NCI-H2227 treated with DMSO at 0.1 percent for 48 hours (cell line): ENCODE measurements at regions not wholly inside any gene's neighbourhood (a gene's known extent, or its start where the extent isn't known, plus 50 kb on each side); places are given as distances from the start of the nearest gene placed in this dataset.

Experiments used
- DNase-seq: peaks from one replicate; lab custom pipeline; 2025; lab: John Stamatoyannopoulos, UW

DNA sequence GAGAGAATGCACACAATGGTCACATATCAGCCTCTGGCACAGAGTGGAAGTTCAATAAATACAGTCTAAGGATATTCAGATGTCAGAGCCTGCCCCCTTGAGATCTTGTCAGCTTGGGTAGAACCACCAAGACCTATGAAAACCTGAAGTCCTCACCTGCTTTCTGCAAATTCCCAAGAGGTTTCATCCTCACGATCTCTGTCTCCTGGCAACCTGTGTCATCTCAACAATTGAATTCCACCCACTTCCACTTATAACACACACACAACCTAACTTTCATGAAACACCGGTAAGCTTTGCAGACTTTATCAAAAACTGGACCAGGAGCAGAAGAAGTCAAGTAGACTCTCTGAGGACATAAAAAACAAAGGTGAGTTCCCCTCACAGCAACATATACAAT lies 151.6 kb upstream of the SLC30A5 start:
- no peak for DNase-seq

DNA sequence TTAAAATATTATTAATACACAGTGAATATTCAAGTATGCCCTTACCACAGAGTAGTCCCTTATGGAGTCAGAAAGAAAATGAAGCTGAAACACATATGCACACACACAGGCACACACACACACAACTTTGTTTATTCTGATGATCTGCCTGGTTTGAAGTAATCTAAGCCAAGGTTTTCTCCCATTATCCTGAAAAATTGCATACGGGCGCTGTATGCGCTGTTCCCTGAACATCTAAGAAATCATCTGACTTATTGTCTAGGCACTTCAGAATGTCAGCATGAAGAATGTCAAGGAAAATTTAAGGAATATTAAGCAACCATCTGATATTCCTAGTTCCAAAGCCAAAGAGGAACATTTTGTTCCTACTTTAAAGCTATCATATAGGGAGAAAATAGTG lies 147.1 kb upstream of the SLC30A5 start:
- DNase-seq: no peak

DNA sequence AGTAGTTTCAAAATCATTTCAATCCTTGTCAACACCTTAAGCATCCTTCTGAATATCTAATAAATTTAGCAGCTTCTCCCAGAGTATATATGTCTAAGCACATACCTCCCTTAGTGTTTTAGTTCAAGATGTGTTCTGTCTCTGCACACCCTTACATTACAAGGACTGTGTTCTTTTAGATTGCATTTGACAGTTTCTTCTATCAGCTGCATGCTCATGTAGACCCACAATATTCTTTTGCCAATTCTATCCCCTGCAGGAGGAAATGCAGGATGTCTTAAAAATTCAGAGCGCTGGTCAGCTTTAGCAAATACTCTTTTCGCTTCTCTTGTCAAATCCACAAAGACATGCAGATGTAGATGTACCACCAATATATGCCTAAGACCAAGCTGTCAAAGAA lies 145.8 kb upstream of the SLC30A5 start:
- DNase-seq: no peak

DNA sequence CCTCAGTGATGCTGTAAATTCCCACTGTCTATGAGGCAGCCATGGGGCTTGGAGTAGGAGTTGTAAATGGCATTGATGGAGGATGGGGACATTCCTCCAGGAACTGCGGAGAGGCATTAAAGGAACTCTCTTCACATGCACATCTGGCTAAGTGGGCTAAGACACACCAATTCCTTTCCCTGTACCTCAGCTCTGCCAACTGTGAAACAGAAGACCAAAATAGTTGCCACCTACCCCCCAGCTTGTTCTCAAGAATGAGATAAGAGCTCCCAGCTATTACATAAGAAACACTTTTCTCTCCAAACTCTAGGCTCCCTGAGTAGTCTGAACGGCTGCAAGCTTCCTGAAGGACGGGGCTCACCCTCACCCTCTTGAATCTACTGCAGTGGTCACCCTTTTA lies 144.6 kb upstream of the SLC30A5 start:
- DNase-seq: no peak

DNA sequence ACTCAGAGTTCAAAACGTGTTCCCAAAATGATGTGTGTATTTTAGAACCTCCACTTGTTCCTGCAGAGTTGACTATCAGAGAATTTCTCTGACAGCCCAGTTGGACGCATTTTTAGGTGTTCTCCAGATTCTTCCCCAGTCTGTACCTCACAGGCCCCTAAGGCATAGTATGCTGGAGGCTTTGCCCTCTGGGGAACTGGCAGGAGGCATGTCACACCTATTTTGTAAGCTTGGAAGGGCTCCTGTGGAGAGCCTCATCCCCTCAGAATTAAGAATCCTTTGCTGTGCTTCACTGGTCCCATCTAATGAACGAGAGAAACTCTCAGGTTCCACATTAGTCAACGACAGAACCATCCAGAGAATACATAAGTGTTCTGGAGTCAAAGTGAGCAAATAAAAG lies 144.1 kb upstream of the SLC30A5 start:
- no peak for DNase-seq

DNA sequence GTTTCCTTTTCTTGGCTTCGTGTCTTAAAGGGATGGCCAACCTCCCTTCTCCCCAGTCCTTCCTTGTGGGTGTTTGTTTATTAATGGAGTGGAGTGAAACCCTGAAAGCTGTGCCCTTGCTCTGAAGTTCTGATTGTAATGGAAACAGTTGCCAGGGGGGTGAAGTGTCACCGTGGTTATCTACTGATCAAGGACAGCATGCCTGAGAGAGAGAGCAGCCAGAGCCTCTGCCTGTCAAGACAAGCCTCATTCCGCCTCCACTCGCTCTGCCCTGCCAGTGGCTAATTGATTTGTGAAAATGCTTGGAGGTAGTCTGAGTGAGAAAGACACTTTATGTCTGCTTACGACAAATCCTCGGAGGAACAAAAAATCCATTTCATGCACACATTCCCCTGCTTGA lies 143.7 kb upstream of the SLC30A5 start:
- no peak for DNase-seq

DNA sequence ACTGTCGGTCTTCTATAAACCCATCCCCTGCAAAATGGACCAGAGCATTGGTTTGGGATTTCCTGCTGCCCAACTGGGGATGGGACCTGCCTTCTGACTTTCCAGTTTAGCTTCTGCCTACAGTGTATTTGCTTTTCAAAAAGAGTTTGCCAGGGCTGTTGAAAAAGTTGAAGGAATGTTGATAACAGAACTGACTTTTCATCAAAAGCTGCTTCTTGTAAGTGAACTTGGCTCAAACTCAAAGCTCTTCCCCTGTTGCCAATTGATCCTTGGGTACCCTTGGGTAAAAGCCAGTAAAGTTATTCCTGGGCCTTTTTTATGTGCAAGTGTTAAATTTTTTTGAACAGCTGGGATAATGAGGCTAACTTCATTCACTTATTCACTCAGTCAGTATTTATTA lies 142.9 kb upstream of the SLC30A5 start:
- no peak for DNase-seq

DNA sequence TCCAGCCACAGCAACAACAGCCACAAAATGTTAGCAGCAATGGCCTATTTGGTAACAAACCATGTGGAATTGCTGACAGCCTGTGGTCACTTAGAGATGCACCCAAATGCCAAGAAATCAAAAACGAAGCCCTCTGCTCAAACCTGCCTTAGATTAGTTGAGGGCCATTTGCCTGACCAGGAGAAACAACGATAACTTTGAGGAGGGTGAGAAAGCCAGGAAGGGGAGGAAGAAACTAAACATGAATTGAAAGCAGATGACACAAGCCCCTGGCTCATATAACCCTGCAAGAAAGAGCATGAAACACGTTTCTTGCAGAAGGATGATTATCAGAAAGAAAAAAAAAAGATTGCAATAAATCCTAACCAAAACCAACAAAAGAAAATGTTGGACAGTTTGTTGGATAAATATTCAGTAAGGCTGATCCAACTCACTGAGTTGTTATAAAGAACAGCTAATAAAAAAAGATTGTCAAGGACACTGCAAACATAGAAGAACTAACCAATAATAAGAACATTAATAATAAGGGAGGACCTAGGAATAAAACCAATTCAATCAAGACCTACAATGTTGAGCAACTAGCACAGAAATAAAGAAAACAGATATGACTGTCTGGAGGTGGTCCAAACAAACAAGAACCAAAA lies 140.5 kb upstream of the SLC30A5 start:
- DNase-seq: no peak

DNA sequence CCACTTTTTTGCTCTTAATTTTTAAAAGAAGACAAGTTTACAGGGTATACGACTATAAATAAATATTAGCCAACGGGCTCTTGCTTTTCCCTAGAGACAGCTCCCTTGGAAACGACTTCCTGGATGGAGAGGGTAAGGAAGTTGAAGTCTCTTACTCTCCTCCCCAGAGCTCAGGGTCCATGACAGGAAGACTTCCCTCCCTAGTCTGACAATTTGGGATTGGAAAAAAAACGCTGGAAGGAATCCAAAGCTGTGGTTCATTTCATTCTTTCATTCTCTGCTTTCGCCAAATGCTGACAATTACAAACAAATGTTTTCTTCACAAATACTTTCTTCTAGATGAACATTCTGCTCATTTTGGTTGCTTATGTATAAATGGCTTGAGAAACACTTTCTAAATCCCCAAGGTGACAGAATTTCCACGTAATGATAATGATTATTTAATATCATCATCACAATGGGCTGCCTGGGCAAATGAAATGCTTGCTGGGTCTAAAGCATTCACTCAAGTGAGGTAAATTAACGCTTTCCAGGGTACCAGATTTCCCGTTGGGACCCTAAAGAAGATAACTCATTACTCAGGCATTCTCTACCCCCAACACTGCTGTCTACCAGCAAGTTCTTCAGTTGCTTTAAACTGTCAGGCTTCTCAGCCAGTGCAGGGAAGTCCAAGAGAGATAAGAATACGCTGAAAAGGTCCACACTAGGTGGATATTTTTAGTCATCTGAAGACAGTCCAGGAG lies 139.8 kb upstream of the SLC30A5 start:
- DNase-seq: no peak

DNA sequence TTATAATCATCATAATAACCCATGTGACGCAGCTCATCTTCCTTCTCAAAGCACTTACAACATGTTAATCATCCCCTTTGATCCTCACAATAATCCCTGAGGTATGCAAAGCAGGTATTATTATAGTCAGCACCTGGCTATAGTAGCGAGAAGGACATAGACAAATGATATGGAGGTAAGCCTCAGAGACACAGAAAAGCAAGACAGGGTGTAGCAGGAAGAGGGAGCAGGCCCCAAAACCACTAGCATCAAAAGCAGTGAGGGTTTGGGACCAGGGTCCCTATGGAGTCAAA lies 139.2 kb upstream of the SLC30A5 start:
- no peak for DNase-seq

DNA sequence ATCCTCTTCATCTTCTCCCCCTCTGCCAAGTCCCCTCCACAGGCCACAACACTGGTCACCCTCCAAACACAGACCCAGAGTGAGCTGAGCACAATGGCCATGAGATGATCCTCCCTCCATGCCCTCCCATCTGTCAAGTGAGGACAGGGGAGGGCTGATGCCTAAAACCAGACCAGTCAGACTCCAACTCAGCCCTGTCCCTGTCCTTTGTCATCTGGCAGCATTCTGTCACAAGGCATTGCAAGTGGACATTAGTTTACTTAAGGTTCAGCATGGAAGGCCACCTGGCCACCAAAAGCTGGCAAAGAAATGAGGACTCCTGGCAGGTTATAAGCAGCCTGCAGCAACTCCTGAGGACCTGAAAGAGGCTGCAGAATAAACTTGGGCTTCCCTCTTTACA lies 136.2 kb upstream of the SLC30A5 start:
- no peak for DNase-seq

DNA sequence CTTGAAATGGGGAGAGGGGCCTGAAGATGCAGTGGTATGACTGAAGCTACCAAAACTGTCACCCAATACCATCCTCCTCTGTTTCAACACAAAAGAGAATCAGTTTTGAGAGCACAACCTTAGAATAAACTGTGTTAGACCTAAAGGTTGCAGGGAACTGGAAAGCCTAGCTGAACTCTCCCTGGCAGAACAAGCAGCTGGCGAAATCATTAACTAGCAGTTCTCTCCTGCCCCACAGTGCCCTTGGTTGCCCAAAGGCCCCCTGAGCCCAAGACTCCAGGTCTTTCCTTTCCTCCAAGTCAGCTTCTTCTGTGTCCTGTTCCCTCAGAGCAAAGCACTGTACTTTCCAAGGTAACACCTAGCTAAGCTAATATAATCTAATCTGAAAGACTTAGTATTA lies 135.4 kb upstream of the SLC30A5 start:
- no peak for DNase-seq

DNA sequence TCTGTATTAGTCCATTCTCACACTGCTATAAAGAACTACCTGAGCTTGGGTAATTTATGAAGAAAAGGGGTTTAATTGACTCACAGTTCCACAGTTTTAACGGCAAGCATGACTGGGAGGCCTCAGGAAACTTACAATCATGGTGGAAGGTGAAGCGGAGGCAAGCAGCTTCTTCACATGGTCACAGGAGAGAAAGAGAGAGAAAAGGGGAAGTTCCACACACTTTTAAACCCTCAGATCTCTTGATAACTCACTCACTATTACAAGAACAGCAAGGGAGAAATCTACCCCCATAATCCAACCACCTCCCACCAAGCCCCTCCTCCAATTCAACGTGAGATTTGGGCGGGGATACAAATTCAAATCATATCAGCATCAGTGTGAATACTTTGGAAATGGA lies 133.4 kb upstream of the SLC30A5 start:
- DNase-seq: no peak

DNA sequence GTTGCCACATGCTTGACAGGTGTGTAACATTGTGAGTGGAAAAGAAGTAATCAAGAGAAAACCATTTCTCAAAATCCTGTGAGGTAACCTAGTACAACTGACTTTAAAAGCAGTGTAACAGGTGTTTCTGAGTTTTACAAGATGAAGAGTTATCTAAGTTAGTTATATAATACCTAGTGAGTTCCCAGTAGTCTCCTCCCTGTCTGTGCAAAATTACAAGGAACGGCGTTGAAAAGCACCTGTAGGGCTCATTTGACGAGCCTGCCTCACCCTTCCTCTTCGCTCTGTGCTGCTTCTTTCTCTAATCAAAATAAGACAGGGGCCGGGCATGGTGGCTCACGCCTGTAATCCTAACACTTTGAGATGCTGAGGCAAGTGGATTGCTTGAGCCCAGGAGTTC lies 132.9 kb upstream of the SLC30A5 start:
- no peak for DNase-seq

DNA sequence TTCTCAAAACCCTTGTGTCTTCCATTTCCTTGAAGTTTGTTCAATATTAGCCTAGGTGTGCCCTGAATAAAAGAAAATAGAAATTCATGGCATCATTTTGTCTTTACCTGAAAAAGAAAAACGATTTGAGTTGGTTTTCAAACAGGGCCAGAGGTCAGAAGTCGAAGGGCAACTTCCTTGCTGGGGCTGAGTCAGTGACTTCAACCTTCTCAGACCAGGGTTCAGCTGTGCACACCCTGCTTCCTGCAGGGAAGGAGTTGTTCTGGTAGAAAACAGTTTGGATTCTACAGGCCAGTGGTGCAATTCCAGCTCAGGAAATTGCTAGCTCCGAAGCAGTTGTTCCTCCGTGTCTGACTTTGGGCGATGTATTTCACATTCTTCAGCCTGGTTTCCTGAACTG lies 132.1 kb upstream of the SLC30A5 start:
- no peak for DNase-seq

DNA sequence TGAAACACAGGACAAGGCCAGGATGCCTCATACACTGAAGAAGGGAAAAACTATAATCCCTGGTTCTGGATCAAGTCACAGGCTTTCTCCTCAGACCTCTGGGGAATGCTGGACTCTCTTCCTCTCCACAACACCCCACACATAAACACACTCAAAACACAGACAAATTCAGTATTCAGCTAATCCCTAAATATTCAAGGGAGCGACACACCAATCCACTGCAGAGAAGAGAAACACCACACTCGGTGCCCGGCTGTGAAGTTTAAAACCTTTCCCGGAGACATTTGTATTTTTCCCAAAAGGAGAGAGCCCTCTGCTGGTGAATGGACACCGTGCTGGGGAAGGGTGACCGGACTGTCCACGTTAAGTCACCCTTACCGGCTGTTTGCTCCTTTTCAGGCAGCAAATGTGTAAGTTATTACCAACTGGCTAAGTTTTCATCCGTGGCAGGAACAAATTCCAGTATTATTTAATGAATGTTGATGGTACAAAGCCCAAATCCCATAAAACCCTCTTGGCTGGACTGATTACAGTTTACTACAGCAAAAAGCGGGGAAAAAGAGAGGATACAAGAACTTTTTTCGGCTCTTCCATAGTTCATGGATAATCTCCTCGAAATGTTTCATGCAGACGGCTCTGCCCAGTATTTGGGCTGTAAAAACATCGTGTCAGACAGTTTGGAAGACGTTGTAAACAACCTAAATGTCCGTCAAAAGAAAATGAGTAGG lies 130.9 kb upstream of the SLC30A5 start:
- DNase-seq: peak; percentile 28

DNA sequence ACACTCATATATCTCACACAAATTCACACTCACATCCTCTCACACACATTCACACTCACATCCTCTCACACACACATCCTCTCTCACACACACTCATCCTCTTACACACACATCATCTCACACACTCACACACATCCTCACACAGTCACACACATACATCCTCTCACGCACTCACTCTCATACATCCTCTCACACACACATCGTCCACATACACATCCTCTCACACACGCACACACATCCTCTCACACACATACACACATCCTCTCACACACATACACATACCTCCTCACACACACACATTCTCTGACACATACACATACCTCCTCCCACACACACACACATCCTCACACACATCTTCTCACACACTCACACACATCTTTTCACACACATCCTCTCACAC lies 129.1 kb upstream of the SLC30A5 start:
- DNase-seq: no peak

DNA sequence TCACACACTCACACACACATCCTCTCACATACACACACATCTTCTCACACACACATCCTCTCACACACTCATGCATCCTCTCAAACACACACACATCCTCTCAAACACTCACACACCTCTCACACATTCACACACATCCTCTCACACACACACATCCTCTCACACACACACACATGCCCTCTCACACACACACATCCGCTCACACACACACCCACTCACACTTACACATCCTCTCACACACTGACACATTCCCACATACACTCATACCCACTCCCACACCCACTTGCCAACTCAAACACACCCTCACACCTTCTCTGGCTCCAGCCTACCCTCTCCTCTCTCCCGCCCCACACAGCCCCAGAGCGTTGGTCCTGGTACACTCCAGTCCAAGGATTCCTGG lies 127.9 kb upstream of the SLC30A5 start:
- no peak for DNase-seq

DNA sequence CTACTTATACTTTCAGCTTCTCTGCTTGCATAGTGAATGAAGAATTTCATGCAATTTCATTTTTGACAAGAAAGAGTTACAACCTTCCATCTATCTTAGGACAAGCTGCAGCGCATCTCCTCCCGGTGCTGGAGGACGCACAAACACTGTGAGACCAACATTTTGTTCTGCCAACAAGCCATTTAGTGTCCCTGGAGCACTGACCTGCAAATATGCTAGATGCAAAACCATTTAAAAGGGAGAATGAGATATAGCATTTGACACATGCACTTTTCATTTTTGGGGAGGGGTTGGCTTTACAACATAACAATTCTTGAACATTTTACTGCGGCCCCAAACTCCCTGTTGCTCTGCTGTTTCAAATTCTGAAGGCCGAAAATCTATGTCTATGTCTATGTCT lies 127.2 kb upstream of the SLC30A5 start:
- no peak for DNase-seq

DNA sequence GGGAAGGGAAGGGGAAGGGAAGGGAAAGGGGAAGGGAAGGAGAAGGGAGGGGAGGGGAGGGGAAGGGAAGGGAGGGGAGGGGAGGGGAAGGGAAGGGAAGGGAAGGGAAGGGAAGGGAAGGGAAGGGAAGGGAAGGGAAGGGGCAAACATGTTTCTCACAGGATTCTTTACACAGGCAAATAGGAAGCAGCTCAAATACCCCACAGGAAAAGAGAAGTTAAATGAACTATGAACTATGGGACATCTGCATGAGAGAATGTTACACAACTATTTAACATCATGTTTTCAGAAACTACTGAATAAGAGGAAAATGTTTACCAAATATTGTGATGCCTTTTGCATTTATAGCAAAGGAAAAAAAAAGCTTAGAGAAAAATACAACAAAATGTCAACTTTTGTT lies 125.4 kb upstream of the SLC30A5 start:
- no peak for DNase-seq

DNA sequence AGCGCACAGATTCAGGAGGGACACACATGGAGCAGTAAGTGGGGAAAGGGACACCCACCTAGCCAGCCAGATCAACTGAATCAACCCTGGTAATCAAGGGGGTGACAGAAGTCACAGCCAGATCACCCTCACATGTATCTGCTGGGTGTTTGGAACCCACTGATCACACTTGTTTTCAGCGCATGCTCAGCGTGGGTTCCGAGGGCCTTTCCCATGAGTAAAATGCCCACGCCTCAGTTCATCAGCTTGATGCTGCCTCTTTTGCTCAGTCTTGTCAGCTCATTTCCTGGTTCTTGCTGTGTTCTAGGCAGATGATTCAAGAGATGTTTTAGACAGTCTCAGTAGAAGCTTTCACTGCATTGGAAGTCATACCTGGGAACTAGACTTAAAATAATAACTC lies 123.2 kb upstream of the SLC30A5 start:
- no peak for DNase-seq

DNA sequence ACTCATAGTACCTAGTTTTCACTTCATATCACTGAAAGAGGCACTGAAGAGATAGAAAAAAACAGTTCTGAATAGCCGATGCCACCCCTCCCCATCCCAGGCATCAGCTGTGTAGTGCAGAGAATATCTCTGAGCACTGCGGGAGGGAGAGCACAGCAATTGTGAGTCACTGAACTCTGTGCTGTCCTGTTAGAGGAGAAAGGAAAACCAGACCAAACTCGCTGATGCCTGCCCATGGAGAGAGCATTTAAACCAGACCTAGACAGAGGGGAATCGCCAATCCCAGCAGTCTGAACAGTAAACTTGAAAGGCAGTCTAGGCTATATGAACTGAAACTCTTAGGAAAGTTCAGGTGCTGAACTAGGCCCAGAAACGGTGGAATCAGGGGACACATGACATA lies 120.1 kb upstream of the SLC30A5 start:
- no peak for DNase-seq

DNA sequence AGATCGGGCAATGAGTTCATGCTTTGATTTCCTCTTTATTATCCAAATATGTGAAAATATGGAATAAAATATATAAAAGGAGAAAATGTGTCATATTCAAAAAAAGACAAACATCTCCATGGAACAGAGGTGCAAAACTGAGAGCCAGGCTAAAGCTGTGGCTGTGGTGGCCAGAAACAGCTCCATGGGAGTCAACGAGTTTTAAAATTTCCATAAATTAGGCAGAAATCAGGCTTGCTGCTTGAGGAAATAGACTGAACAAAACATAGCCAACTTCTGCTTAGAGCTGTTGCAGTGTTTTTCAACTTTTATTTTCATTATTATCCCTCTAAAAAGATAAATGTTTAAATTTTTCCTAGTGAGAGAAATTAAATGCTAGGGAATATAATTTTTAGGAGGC lies 110.8 kb upstream of the SLC30A5 start:
- DNase-seq: no peak

DNA sequence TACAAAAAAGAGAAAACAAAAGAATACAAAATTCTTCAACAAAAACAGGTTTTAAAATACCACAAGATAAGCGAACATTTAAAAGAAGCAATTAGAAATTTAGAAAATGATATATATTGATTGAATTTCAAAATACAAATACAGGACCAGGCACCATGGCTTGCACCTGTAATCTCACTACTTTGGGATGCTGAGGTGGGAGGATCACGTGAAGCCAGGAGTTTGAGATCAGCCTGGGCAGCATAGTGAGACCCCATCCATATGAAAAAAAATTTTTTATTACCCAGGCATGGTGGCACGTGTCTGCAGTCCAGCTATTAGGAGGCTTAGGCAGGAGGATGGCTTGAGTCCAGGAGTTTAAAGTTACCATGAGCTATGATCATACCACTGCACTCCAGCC lies 109.9 kb upstream of the SLC30A5 start:
- DNase-seq: no peak
